HG02885 (cell line): ENCODE measurements at regions not wholly inside any gene's neighbourhood (a gene's known extent, or its start where the extent isn't known, plus 50 kb on each side); places are given as distances from the start of the nearest gene placed in this dataset.

Source experiments
- ATAC-seq: cut with Tn5 transposase; IDR thresholded peaks from one replicate; pipeline ENCODE4 v1.9.1; 2021; ENCODE audit warnings: mild to moderate bottlenecking; ENCODE audit not compliant: unreplicated experiment, poor library complexity

- no peak for ATAC-seq
These were observed 96.6 kb upstream of the KCNIP4 start for GRCh38 chr4:22045051-22045630.

GRCh38 chr4:22031423-22031822 is 82.9 kb upstream of the KCNIP4 start:
- ATAC-seq: no peak

GRCh38 chr4:22030881-22031280 is 82.3 kb upstream of the KCNIP4 start:
- ATAC-seq: no peak

GRCh38 chr4:22030307-22030706 is 81.7 kb upstream of the KCNIP4 start:
- ATAC-seq: no peak

GRCh38 chr4:22029803-22030202 is 81.2 kb upstream of the KCNIP4 start:
- ATAC-seq: no peak

GRCh38 chr4:22021106-22021505 is 72.5 kb upstream of the KCNIP4 start:
- ATAC-seq: no peak

GRCh38 chr4:22020129-22020528 is 71.6 kb upstream of the KCNIP4 start:
- no peak for ATAC-seq

GRCh38 chr4:22019676-22020075 is 71.1 kb upstream of the KCNIP4 start:
- no peak for ATAC-seq

- no peak for ATAC-seq
These were observed 65.7 kb upstream of the KCNIP4 start for GRCh38 chr4:22014222-22014741.

GRCh38 chr4:22003878-22004277 is 55.3 kb upstream of the KCNIP4 start:
- ATAC-seq: no peak
